COLO829 (cell line): ENCODE measurements at regions not wholly inside any gene's neighbourhood (a gene's known extent, or its start where the extent isn't known, plus 50 kb on each side); places are given as distances from the start of the nearest gene placed in this dataset.

Experiments used
- DNase-seq: peaks from one replicate; pipeline ENCODE4 v3.0.0; 2012; ENCODE audit warnings: low spot score

- no peak for DNase-seq
These were observed 293.8 kb upstream of the FBXL7 start for GRCh38 chr5:15206133-15206532.

- no peak for DNase-seq
These were observed 296.6 kb upstream of the FBXL7 start for GRCh38 chr5:15203376-15203775.

- no peak for DNase-seq
These were observed 309.0 kb upstream of the FBXL7 start for GRCh38 chr5:15191012-15191411.

GRCh38 chr5:15183520-15183919 is 311.9 kb upstream of the ANKH start:
- DNase-seq: no peak

GRCh38 chr5:15170173-15170572 is 298.6 kb upstream of the ANKH start:
- DNase-seq: no peak

GRCh38 chr5:15168358-15168757 is 296.8 kb upstream of the ANKH start:
- DNase-seq: no peak

- peak; percentile 8 for DNase-seq
These were observed 288.5 kb upstream of the ANKH start for GRCh38 chr5:15160091-15160490.

- no peak for DNase-seq
These were observed 288.0 kb upstream of the ANKH start for GRCh38 chr5:15159606-15160005.

- DNase-seq: no peak
These were observed 270.9 kb upstream of the ANKH start for GRCh38 chr5:15142458-15142857.

GRCh38 chr5:15137414-15137813 is 265.8 kb upstream of the ANKH start:
- DNase-seq: no peak

- no peak for DNase-seq
These were observed 264.1 kb upstream of the ANKH start for GRCh38 chr5:15135661-15136060.

GRCh38 chr5:15133456-15133965 is 261.9 kb upstream of the ANKH start:
- no peak for DNase-seq

GRCh38 chr5:15132816-15133405 is 261.3 kb upstream of the ANKH start:
- DNase-seq: no peak

- DNase-seq: no peak
These were observed 260.3 kb upstream of the ANKH start for GRCh38 chr5:15131909-15132308.

- no peak for DNase-seq
These were observed 253.4 kb upstream of the ANKH start for GRCh38 chr5:15124871-15125568.

GRCh38 chr5:15124461-15124860 is 252.9 kb upstream of the ANKH start:
- no peak for DNase-seq

GRCh38 chr5:15117688-15118087 is 246.1 kb upstream of the ANKH start:
- DNase-seq: no peak

GRCh38 chr5:15116996-15117395 is 245.4 kb upstream of the ANKH start:
- no peak for DNase-seq

GRCh38 chr5:15106530-15107283 is 235.1 kb upstream of the ANKH start:
- no peak for DNase-seq

- DNase-seq: peak; percentile 29
These were observed 234.3 kb upstream of the ANKH start for GRCh38 chr5:15105799-15106393.

GRCh38 chr5:15103864-15104263 is 232.3 kb upstream of the ANKH start:
- DNase-seq: no peak

- no peak for DNase-seq
These were observed 231.6 kb upstream of the ANKH start for GRCh38 chr5:15103130-15103529.

- DNase-seq: no peak
These were observed 226.0 kb upstream of the ANKH start for GRCh38 chr5:15097552-15097951.
